Lung (tissue), 11 donors: ENCODE measurements at regions not wholly inside any gene's neighbourhood (a gene's known extent, or its start where the extent isn't known, plus 50 kb on each side); places are given as distances from the start of the nearest gene placed in this dataset.
A peak's percentile ranks its signal among the peaks of the same experiment; 100 is the strongest.

Experiments used
- ATAC-seq: fragments of 200-7000 bp; cut with Tn5 transposase; one replicate; pipeline ENCODE4 v1.9.1; 2020; ENCODE audit warnings: moderate number of reproducible peaks; ENCODE audit not compliant: insufficient read depth, low FRiP score
- DNase-seq, 3 donors: peaks; one replicate each; pipeline ENCODE4 v3.0.0-alpha.2; 2013 to 2017
- H3K27ac ChIP-seq, 2 donors: one replicate each; pipeline ENCODE4 v1.5.1; 2013; ENCODE audit warnings: mild to moderate bottlenecking in 2 of 2, moderate library complexity in 2 of 2, control low read depth in 1 of 2, inconsistent platforms in 1 of 2, low read depth in 1 of 2, low read length in 1 of 2
- H3K27me3 ChIP-seq, 3 donors: one replicate each; pipeline ENCODE4 v1.5.1; 2013; ENCODE audit warnings: low read length in 2 of 3; ENCODE audit not compliant: control insufficient read depth in 3 of 3, insufficient read depth in 3 of 3
- H3K36me3 ChIP-seq, 4 donors: one replicate each; pipeline ENCODE4 v1.5.1; 2013; ENCODE audit warnings: low read length in 4 of 4, mild to moderate bottlenecking in 1 of 4, moderate library complexity in 1 of 4; ENCODE audit not compliant: control insufficient read depth in 4 of 4, insufficient read depth in 4 of 4
- H3K4me1 ChIP-seq, 5 donors: one replicate each; pipeline ENCODE4 v1.5.1; 2013; ENCODE audit warnings: low read length in 5 of 5, mild to moderate bottlenecking in 2 of 5, moderate library complexity in 1 of 5; ENCODE audit not compliant: control insufficient read depth in 5 of 5, insufficient read depth in 5 of 5
- H3K4me3 ChIP-seq: one replicate; pipeline ENCODE4 v1.5.1; 2013; ENCODE audit warnings: mild to moderate bottlenecking, control low read depth, moderate library complexity
- H3K9ac ChIP-seq, 2 donors: one replicate each; pipeline ENCODE4 v1.5.1; 2013; ENCODE audit warnings: low read length in 2 of 2, control low read depth in 1 of 2; ENCODE audit not compliant: insufficient read depth in 1 of 2
- H3K9me3 ChIP-seq, 4 donors: one replicate each; pipeline ENCODE4 v1.5.1; 2013; ENCODE audit warnings: low read length in 3 of 4, mild to moderate bottlenecking in 1 of 4, moderate library complexity in 1 of 4; ENCODE audit not compliant: control insufficient read depth in 4 of 4, insufficient read depth in 3 of 4
- WGBS, 2 donors: extraction: QIAGEN DNeasy Blood & Tissue Kit; methylation state at CpG; one replicate each; pipeline ENCODE4 v1.1.7; 2013; 5-methylcytosine and 5-hydroxymethylcytosine counted together
- TF ChIP-seq, protein P1 (sequence below): IDR thresholded peaks from 2 replicates; pipeline ENCODE4 v1.5.1; 2012; ENCODE audit warnings: mild to moderate bottlenecking; ENCODE audit errors: control extremely low read depth, extremely low read depth
- donor health status: control.
- donor health status: control.
- donor health status: Bipolar disorder and iron deficiency.
- donor health status: healthy.
- donor health status: DM: yes; HTN: yes; CAD: no.

- Histone ChIP-seq H3K27ac (no peak overlapping the region), H3K27me3 (no peaks in the 10 kb centered on the region), H3K36me3 (no peaks in the 10 kb centered on the region), H3K9ac (no peak overlapping the region), H3K4me3 (no peak overlapping the region), H3K9me3 (no peaks in the 10 kb centered on the region), H3K4me1 (no peaks in the 10 kb centered on the region)
- DNase-seq (peak in 2 of 3 donors; percentile 57 to 60), ATAC-seq (no peak)
- TF ChIP-seq, protein P1, sequence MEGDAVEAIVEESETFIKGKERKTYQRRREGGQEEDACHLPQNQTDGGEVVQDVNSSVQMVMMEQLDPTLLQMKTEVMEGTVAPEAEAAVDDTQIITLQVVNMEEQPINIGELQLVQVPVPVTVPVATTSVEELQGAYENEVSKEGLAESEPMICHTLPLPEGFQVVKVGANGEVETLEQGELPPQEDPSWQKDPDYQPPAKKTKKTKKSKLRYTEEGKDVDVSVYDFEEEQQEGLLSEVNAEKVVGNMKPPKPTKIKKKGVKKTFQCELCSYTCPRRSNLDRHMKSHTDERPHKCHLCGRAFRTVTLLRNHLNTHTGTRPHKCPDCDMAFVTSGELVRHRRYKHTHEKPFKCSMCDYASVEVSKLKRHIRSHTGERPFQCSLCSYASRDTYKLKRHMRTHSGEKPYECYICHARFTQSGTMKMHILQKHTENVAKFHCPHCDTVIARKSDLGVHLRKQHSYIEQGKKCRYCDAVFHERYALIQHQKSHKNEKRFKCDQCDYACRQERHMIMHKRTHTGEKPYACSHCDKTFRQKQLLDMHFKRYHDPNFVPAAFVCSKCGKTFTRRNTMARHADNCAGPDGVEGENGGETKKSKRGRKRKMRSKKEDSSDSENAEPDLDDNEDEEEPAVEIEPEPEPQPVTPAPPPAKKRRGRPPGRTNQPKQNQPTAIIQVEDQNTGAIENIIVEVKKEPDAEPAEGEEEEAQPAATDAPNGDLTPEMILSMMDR, result no peak
- 72 to 77% methylated on average over 4 of the region's 4 CpGs for WGBS, 2 donors
Measured at GRCh38 chr13:59261928-59262488, 901.7 kb downstream of the DIAPH3 start.

GRCh38 chr13:59263531-59263930 is 900.2 kb downstream of the DIAPH3 start:
- H3K4me1 ChIP-seq, result no peaks in the 10 kb centered on the region
- H3K27me3 ChIP-seq, result no peaks in the 10 kb centered on the region
- H3K36me3 ChIP-seq, result no peaks in the 10 kb centered on the region
- no peak for DNase-seq
- TF ChIP-seq, protein P1, result no peak
- H3K9me3 ChIP-seq, result no peaks in the 10 kb centered on the region
- H3K9ac ChIP-seq, result no peak overlapping the region
- ATAC-seq, result no peak
- H3K27ac ChIP-seq, result no peak overlapping the region
- H3K4me3 ChIP-seq, result no peak overlapping the region

- Histone ChIP-seq H3K4me3 (no peak overlapping the region), H3K27me3 (no peaks in the 10 kb centered on the region), H3K27ac (no peak overlapping the region), H3K36me3 (no peaks in the 10 kb centered on the region), H3K4me1 (no peaks in the 10 kb centered on the region), H3K9me3 (no peaks in the 10 kb centered on the region), H3K9ac (no peak overlapping the region)
- DNase-seq (no peak), ATAC-seq (no peak)
- 50 to 62% methylated on average over 2 of the region's 2 CpGs for WGBS, 2 donors
- TF ChIP-seq, protein P1, result no peak
Measured at GRCh38 chr13:59266478-59267063, 897.2 kb downstream of the DIAPH3 start.

DNA sequence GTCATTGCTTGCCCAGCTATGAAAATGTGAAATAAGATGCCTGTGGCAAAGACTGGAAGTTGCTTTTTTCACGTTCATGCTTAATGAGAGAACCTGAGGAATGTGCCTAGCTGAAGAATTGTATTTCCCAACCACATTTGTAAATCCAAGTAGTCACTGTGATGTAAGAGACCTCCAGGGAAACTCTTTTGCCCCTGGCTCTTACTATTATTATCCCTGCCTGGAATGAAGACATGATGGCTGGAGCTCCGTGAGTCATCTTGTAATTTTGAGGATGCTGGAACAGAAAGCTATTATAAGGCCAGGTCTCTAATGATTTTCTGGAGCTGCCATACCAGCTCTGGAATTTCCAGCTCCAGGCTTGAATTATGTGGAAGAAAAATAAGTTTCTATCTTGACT is 894.3 kb downstream of the DIAPH3 start:
- no peaks in the 10 kb centered on the region for H3K4me1 ChIP-seq
- H3K36me3 ChIP-seq, result no peaks in the 10 kb centered on the region
- H3K27ac ChIP-seq, result no peak overlapping the region
- H3K9me3 ChIP-seq, result no peaks in the 10 kb centered on the region
- ATAC-seq (no peak), DNase-seq (no peak)
- no peak overlapping the region for H3K4me3 ChIP-seq
- WGBS, 2 donors, result 82 to 87% methylated on average over 2 of the region's 2 CpGs
- TF ChIP-seq, protein P1, result no peak
- H3K9ac ChIP-seq, result no peak overlapping the region
- no peaks in the 10 kb centered on the region for H3K27me3 ChIP-seq
